GF-D8 (cell line): ENCODE measurements at regions not wholly inside any gene's neighbourhood (a gene's known extent, or its start where the extent isn't known, plus 50 kb on each side); places are given as distances from the start of the nearest gene placed in this dataset.
"Not testable (repeated sequence)": the region's sequence is repeated elsewhere in the genome, so short reads cannot be mapped to it uniquely, and the experiment has no call there.

Experiments
- DNase-seq: peaks from one replicate; lab custom pipeline; 2025; lab: John Stamatoyannopoulos, UW

DNA sequence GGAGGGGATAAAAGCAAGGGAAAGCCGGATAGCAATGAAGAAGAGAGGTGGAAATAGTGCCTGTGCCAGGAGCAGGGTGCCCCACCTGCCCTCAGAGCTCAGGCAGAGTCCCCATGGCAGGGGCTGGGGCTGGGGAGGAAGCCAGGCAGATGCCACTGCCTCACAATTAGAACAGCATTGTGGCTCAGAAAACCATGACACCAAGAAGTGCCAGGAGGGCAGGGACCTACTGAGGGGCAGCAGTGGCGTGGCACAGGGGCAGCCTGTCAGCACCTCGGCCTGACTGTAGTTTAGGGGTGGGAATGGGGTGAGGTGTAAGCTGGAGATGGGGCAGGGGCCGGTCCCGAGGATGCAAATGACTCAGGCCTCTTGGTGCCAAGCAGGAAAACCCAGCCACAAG lies 532.1 kb upstream of the B3GAT1 start:
- DNase-seq = no peak

DNA sequence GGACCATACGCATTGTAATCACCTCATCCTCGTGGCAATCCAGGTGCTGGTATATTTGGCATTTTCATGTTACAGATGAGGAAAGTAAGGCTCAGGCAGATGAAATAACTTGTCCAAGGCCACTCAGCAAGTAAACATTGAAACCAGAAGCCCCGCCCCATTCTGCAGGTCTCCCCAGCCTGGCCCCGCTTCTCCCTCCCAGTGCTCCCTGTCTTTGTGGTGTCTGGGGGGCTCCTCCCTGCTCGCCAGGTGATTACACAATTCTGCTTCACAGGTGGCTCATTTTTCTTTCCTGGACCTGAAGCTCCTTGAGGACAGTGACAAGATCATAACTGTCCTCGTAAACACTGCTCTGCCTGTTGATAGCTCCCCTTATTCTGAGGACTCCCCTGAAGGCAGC lies 531.5 kb upstream of the B3GAT1 start:
- DNase-seq = no peak

DNA sequence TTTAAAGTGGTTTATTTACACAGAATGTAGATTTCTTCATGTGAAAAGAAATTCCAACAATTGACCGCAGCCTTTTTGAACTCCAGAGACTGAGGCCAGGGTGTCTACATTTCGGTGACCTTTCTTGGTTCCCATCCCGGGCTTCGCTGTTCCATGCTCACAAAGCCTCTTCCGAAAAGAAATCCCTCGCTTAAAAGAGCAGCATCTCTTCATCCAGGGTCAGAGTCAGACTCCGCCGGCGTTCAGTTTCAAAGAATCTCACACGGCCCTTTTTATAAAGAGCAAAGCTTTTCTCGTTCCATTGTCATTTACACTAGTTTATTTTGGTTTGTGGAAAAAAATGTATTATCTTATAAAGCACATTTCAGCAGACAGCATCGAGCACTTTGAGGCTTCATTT lies 530.6 kb upstream of the B3GAT1 start:
- no peak for DNase-seq

DNA sequence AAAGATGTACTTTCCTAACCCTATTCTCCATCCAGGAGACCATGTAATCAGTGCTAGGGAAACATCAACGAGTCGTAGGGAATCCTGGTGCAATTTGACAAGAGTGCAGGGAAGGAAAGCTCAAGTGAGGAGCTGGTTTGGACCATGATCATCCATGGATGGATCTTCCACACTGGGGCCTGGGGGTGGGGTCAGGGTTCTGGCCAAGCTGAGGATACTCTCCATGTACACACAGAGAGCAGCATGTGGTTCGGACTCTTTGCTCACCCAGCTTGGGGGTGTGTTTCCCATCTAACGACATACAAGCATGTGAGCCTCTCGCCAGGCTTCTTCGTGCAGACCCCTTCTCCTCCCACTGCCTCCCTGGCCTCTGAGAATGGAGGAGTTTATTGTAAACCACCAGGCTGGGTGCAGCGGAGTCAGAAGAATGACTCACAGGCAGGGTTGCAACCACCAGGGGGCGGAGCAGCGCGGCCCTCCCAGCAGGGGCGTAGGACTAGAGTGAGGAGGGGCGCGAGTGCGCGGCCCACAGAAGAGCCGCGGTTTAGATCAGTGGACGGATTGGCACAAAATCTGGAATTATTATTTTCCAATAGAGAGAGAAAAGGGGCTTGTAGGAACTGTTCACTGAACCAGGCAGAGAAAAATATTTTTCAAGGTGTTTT lies 530.0 kb upstream of the B3GAT1 start:
- not testable (repeated sequence) for DNase-seq

DNA sequence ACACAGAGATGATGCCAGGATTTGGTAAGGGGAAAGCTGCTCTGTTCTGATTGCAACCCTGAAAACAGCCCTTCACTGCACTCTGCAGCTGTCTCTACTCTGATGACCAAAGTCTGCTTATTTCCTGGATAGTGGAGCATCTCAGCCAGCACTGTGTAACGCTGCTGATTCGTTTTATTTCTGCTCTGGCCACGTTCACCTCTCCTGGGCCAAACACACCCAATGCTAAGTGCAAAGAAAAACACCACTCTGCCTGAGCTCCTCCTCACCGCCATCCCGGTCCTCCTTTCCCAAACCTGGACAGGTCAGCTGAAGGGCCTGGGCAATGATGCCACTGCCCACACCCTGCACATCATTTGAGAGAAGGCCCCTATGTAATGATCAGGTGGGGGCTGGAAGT lies 529.3 kb upstream of the B3GAT1 start:
- DNase-seq = no peak

DNA sequence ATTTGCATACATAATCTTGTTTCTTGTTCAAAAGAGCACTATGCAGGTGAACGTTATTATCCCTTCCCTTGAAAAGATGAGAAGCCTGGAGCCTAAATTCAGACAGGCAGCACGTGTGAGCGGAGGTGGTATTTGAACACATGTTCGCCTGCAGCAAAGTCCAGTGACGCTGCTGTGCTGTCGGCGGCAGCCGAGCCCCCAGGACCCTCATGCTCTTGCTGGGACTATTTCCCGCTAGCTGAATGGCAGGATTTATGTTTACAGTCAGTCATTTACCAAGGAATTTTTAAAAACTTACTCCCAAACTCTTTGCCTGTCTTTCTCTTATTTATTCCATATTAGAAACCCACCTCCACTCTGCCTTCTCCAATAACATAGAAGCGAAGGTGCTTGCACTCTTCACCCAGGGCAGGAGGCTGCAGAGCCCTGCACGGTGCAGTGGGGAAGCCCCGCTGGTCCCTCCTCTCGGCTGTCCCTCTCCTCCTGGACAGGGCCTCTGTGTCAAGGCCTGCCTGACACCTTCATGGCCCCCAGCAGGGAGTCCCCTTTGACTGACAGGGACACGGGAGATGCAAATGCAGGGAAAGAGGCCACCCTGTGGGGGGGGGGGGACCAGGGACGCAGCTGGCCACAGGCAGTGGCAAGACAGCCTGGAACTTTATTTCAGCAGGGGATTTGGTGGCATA lies 528.5 kb upstream of the B3GAT1 start:
- no peak for DNase-seq

DNA sequence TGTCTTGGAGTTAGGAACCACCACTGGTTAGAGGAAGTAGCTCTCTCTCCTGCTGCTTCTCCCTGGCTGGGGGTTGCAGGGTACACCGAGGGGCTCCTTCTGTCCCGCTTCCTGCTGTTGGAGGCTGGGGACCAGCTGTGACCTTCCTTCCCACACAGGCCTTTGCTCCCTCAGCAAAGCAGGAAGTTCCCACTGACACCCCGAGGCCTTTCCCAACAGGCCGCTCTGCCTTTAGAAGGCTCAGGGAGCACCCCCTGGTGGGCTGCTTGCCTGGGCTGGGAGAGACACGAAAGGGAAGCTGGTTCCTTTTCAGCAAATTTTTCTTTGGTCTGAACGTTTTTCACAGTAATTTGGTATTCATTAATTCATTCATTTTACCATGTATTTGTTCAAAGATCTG lies 527.9 kb upstream of the B3GAT1 start:
- no peak for DNase-seq

DNA sequence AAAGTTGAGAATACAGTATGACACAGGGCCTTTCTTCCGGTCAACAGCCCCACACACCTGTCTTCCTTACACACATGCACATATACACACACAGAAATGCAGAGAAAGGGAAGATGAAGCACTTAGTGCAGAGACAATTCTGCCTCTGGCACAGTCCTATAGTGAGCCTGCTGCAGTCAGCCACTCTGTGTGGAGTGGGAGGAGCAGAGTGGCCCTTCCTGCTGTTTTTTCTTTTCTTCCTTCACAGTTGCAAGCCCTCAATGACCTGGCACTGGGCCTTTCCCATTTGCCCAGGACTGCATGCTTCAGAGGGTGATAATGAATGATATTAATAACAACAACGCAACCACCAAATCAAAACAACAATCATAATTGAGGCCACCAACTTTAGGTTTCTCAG lies 527.0 kb upstream of the B3GAT1 start:
- DNase-seq = no peak

DNA sequence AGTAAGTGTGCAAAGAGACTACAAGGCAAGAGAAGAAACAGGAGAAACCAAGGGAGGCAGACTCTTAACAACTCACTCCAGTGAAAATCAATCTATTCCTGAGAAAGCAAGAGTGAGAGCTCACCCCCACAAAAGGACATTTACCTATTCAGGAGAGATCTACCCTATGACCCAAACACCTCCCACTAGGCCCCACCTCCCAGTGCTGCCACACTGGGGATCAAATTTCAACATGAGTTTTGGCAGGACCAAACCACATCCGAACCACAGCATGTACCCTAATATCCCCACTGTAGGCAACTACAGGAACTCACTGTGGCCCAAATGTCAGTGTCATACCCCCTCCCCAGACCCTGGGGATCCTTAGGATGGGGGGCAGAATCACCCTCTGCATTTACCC lies 526.2 kb upstream of the B3GAT1 start:
- DNase-seq = no peak

DNA sequence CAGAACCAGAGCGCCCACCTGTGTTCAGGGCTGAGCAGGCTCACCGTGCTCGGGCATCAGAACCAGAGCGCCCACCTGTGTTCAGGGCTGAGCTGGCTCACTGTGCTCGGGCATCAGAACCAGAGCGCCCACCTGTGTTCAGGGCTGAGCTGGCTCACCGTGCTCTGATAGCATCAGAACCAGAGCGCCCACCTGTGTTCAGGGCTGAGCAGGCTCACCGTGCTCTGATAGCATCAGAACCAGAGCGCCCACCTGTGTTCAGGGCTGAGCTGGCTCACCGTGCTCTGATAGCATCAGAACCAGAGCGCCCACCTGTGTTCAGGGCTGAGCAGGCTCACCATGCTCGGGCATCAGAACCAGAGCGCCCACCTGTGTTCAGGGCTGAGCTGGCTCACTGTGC lies 525.2 kb upstream of the B3GAT1 start:
- DNase-seq = not testable (repeated sequence)

DNA sequence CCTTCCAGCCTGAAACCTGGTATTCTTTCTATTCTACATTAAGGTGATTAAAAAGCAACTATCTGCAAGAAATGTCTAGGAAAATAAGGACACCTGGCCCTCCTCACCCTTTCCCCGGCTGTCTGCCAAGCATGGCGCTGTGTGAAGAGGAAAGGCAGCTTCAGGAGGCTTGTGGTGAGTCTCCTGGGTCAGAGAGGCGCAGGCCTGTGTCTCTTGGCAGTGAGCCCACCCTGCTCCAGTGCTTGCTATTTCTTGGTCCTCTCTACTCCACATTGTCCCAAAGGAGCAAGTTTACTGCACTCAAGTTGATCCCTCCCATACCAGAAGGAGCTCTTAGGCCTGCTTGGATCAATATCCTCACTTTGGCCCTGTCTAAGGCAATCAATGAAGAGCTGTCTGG lies 520.7 kb upstream of the B3GAT1 start:
- no peak for DNase-seq

DNA sequence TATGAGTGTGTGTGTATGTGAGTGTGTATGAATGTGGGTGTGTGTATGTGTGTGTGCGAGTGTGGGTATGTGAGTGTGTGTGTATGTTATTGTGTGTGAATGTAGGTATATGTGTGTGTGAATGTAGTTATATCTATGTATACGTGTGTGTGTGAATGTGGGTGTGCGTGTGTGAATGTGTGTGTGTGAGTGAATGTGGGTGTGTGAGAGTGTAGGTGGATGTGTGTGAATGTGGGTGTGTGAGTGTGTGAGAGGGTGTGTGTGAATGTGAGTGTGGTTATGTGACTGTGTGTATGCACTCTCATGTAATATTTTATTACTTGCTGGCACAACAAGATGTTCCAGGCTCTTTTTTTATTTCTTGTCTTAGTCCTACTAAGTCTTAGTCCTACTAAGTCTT lies 513.4 kb upstream of the B3GAT1 start:
- no peak for DNase-seq

DNA sequence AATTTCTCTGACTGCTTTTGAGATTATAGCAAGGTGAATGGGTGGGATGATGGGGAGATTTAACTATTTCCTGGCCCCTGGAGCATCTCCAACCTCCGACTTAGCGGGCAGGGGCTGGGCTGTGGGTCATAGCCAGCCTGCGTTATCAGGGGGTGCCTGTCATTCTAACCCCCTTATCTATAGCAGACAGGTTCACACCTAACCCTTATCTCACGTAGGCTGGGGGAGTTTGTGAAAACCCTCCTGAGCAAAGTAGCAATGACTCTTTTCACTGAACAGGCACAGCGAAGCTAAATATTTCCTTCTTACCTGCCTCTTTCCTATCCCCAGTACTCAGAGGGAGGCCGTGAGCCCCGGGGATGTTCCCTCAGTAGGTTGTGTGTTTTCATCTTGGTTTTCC lies 511.4 kb upstream of the B3GAT1 start:
- DNase-seq = no peak

DNA sequence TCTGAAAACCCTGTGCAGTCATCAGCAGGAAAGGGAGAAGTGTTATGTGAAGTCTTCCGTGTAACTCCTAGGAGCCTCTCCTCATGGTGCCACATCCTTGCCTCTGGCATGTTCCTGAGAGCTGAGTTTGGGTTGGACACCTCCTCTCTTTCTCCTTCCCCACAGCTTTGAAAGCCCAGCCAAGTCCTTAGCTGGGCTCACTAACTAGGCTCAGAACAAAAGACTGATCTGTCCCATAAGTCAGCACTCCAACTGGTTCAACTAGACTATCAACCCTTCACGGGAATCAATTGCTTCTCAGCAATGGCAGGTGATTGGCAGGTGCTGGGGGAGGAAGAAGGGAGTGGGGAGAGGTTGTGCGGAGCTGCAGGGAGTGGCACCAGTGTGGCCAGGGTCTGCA lies 509.9 kb upstream of the B3GAT1 start:
- no peak for DNase-seq

DNA sequence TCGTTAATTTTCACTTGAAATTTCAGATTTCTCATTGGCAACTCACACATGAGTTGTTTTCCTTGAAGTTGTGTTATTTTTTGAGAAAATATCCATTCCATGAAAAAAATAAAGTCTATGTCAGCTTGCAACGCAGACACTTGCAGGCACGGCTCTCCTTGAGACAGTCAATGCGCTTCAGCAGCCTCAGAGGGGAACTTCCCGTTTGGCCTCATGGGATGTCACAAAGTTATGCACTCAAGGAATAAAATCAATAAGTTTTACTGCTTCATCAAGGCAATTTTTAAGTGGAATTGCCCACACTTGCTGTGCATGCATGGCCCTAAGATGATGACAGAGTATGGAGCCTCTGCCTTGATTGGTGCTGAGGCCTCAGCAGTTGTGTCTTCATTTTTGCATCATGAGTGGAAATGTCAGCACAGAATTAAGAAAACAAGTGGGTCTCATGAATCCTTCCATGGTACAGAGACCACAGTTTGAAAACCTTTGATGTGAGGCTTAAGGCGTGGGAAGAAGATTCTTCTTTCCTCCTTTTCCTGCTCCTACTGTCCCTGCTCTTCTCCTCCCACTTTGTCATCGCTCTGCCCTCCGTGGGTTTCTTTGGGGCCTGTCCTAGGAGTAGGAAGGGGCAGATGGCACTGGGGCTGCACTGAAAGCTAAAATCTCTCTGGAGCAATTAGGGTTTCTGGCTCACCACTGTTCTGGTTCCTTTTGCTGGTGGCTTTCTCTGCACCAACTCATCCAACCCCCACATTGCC lies 509.0 kb upstream of the B3GAT1 start:
- DNase-seq = no peak

DNA sequence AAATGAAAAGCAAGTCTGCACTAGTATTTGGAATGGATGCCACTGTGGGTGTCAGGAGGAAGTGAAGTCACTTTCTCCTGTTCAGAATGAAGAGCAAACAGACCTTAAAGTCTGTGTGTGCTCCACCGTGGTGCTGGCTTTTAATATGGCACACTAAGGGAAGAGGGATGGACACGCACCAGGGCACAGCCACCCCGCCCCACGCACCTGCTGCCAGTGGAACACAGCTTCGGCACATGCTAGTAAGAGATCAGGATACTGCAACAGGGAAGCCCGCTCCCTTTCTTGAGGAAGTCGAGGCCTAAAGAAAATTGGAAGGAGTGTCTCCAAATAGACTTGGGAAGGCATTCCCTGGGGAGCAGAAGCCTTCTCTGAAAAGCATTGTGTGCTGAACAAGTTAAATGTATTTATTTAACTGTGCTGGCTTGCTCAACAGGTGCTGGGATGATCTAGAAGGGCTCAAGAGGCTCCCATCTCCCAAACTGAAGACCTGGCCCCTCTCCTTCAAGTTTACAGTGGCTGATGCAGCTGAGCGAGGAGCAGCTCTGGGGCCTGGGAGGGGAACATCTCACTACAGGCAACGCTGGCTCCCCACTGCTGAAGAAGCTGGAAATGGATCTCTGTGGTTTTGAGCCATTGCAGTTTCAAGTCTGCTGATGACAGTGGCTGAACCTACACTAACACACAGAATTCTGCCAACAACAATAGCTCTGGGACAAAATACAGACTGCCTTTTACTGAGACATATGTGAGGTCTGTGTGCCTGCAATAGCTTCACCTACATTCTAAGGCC lies 504.6 kb upstream of the B3GAT1 start:
- DNase-seq = no peak

DNA sequence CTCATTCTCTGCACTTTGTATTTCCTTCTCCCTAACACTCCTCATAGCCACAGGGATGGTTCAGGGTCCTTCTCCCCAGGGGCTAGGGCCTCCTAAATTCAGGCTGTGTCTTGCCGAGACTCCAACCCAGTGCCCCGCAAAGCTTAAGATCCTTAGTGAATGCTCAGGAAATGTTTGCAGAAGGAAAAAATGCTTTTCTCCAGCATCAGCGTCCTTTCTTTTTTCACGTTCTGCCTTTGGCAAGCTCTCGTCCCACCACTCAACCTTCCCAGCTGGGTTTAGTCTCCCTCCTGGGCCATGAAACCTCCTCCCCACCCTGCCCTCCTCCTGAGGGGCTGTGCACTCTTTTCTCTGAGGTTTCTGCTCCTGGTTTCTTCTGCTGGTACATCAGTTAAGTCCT lies 503.8 kb upstream of the B3GAT1 start:
- no peak for DNase-seq

DNA sequence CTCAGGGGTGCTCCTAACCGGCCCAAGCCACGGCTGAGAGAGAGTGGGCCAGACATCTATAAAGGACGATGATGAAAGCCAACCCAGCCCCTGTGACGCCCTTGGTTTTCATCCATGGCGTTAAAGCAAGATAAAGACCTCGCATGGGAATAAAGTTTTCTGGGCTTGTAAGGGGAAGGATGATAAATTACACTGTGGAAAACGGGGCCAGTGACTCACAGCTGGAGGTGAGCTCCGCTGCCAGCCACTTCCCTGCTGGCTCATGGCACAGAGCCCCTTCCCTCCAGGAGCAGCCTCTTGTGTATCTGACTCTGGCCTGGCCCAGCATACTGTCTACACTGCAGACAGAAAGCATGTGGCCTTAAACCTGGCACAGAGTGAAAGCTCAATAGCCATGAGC lies 503.2 kb upstream of the B3GAT1 start:
- DNase-seq = no peak

DNA sequence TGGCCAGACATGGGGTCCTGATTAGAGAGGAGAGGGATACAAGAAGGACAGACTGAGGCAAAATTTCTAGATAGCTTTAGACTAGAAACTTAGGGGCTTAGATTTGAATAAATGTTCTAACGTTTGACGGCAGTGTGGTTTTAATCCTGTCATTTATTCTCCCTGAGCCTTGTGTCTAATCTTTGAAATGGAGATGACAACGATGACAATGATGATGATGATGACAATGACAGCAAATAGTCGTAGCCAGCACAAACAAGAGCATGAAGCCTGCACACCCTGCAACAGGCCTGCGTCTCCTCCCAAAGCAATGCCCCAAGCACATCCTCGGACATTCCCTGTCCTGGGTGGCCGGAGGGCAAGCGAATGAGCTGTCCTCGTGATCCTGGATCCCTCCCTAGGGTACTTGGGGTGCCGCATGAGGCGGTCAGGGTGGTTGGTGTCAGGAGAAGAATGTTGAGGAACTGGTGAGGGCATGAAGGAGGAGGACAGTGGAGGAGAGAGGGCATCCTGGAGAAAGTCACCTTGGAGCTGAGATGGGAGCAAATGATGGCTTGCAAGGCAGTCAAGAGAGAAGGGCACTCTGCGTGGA lies 502.1 kb upstream of the B3GAT1 start:
- no peak for DNase-seq

DNA sequence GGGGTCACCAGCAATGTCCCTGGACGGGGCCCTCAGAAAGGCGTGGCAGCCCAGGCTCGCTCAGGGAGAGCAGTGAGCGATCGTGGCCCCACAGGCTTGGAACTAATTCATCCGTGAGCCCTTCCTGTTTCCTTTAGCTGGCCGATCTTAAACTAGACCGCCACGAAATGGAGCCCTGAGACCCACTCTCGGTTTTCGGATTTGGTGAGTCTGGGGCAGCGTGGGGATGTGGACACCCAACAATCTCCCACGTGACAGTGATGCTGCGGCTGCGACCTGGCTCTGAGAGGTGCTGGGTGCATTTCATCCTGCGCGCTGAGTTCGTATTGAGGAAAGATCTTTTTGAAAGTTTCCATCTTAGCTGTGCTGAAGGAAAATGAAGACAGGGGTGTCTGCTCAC lies 501.3 kb upstream of the B3GAT1 start:
- DNase-seq = no peak

DNA sequence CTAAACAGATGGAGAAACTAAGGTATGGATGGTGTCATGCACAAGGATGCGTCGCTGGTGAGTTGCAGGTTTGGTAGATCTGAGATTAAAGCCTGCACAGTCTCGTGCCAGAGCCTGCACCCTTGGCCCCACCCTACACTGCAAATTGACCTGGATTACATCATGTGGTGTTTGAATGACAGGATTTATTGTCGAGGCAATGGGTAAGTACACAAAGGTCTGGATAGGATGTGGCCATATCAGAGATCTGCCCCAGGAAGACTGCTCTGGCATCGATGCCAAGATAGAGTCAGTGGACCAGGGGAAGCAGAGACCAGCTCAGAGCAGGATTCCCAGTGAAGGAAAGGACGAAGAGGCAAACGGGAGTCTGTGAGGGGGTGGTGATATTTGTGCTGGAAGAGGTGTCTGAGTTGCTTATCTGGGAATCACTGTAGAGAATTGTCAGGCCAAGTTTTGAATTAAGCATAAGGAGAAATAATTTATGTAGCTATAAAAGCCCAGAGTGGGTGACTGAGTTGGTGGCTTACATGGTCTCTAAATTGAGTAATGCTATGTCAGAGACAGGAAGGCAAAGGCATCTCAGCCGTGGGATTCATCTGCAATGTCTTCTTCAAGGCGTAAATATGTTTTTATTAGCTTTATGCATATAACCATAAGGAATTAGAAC lies 499.6 kb upstream of the B3GAT1 start:
- no peak for DNase-seq

DNA sequence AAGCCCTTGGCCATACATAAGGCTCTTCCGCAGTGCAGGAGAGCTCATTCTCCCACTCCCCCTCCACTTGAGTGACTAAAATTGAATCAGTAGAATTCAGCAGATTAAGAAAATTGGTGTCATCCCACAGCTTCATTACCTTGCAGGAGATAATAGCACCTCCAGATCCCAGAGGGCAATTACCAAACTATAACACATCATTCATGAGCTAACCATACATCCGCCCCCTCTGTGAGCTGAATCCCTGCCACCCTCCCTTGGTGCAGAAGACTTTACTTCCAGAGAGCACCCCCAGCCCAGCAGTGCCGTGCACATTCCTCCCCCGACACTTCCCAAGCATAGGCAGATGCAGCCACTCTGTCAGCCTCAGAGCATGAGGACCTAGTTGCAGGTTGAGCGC lies 496.5 kb upstream of the B3GAT1 start:
- no peak for DNase-seq
